Stimulated activated CD4-positive, alpha-beta T cell treated with anti-CD3 and anti-CD28 coated beads, Interleukin-15, amount 100 ng/mL, for 1 hour (primary cell): ENCODE measurements at regions not wholly inside any gene's neighbourhood (a gene's known extent, or its start where the extent isn't known, plus 50 kb on each side); places are given as distances from the start of the nearest gene placed in this dataset.

Experiments
- DNase-seq, 2 donors: peaks; one replicate each; pipeline ENCODE4 v3.0.0-alpha.2; 2020; ENCODE audit warnings: low read depth in 1 of 2, low spot score in 1 of 2

GRCh38 chr2:173664513-173664910, 300.7 kb downstream of the SP3 start:
- DNase-seq, result no peak

DNA sequence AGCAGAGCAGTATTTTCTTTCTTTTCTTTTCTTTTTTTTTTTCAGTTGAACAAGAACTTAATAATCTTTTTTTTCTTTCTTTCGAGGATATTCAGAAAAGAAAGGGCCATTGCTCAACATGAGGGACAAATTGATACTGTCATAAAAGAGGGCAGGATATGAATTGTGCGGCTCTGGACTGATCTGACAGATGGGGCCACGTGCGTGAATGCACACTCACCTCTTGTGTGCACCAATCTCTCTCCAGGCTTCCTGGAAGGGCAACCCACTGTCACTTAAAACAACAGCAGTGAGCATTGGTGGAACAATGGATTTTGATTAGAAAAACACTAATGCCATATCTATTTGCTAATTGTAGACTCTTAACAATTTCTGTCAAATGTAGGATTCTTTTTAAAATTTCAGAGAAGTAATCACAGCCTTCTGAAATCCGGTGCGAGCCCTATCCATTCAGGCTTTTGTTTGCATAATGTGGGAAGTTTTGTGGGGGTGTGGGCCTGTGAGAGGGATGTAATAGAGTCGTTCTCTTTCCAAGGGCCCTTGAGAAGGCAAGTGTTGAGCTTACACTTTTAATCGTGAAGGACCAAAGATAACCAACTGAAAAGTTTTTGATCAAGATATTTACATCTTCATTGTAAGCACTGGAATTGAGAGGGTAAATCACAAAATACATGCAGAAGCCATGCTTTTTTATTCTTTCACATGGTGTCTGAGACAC, 298.8 kb downstream of the SP3 start:
- DNase-seq, result no peak

DNA sequence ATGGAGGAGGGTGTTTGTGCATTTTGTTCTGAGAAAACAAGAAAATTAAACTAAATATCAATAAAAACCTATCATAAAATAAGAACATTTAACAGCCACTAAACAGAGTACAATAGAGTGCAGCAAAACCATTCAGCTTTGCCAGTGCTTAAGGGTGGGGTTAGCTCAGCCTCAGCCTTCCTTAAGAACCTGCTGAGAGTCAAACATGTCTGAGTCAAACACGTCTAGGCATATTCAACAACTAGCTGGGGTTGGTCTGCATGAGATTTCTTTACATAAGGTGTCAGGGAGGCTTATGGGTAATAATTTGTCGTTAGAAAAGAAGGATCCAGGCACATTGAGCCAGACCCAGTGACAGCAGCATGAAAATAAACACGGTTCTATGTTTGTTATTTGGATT, 298.2 kb downstream of the SP3 start:
- DNase-seq, result no peak

DNA sequence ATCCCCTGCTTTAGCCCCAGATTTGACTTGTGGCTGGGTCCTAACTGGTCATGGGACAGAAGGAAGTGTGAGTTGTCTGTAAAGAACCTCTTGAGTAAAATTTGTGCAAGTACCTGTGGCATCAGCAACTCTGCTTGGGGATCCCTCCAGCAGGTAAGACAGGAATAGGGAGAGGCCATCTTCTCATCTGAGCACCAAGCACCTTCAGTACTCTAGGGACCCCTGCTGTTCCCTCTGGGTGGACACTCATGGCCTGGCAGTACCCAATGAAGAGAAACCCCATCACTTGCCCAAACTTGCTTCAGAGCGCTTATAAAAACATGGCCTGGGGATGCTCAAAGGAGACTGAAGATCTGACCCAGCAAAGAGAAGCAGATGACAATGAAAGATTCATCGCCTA, 297.8 kb downstream of the SP3 start:
- no peak for DNase-seq

- DNase-seq, result no peak
These were observed 295.8 kb downstream of the SP3 start for GRCh38 chr2:173669271-173669853.

DNA sequence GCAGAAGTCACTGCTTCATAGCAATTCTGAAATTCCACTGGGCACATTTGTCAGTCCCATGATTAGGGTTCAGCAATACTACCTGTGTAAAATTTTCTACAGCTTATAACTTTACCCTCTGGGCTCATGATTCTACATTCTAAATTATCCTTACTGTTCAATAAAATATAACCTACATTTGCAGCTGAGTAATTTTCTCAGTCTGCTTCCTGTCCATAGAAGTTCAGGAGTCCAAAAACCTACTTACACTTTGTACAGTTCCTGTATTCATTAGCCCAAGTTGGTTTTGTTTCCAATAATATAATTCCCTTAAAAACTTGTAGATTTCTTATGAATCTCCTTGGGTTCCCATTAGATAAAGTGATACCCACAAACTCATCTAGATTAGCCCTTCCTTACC, 295.3 kb downstream of the SP3 start:
- DNase-seq, result no peak

DNA sequence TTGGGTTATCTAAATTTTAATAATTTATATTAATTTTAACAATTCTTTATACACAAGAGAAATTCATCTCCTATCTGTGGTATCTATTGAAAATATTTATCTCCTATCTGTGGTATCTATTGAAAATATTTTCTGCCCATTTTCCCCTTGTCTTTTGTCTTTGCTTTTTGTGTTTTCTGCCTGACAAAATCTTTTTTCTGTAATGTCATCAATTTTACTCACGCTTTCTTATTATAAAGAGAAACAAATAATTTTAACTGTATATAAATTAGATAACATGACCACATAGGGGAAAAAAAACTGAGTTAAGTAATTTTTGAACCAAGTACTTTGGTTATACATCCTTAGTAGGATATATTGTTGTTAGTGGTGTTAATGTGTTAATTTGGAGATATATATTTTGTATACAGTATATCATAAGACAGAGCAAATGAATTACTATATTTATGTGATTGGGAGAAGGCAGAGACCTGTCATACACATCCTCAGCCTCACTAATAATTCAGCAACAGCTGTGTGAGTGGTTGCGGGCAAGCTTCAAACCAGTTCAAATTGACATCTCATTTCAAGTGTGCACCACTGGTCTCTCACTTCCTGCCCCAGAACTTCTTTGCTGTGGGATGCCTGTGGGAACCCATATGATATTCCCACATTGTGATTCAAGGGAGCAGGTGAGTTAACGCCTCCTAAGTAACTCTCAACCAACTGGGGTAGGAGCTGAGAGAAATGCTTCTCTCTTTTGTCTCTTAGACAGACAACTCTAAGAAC, 292.4 kb downstream of the SP3 start:
- no peak for DNase-seq

DNA sequence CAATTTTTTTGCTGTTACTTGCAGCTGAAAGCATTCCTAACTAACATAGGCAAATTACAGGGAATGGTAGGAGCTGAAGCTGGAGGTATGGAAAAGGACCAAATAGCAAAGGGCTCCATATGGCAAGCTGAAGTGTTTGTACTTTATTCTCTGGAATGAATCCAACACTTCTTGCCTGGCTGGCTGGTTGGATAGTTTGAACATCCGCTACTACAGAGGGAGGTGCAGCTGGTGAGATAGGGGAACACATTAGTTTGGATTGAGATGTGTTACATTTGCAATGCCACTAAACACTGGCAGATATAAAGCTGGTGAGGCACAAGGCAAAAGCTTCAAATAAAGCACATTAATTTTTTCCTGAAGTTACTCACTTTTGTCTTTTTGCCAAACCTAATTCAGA, 291.5 kb downstream of the SP3 start:
- no peak for DNase-seq

GRCh38 chr2:173676647-173677046, 288.5 kb downstream of the SP3 start:
- no peak for DNase-seq

DNA sequence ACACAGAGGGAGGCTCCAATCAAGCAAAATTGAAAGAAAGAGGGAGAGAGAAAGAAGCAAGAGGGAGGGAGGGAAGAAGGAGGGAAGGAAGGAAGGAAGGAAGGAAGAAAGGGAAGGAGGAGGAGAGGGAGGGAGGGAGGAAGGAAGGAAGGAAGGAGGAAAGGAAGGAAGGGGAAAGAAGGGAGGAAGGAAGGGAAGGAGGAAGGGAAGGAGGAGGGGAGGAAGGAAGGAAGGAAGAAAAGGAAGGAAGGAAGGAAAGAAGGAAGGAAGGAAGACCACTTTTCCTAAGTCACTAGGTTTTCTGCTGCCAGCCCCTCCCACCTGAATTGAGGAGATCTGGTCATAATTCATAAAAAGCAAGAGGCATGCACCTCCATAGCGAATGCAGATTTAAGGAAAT, 287.0 kb downstream of the SP3 start:
- DNase-seq, result no peak

- DNase-seq, result no peak
These were observed 284.6 kb downstream of the SP3 start for GRCh38 chr2:173680574-173680973.

- DNase-seq, result no peak
These were observed 283.1 kb downstream of the SP3 start for GRCh38 chr2:173681881-173682650.

DNA sequence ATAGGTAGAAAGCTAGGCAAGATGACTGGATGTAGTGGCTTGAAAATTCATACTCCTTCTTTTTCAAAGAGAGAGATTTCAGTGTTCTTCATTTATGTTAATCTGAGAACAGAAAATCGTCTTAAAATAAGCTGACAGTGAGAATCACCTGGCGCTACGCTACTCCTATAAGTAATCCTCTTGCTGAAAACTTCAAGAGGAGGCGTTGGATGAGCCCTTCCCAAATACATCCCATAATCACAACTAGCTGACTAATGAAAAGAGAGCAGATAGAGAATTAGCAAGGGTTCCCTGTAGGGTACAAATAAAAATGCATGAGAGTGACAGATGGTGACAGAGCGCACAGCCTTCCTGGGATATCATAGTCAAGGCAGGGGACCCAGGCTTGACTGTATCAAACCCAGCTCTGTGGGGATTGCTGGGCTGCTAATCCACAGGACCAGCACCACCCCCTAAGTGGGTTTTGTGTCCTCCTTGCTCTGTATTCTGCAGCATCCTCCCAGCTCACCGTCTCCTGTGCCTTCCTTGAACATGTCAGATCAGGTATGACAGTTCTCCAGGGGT, 280.2 kb downstream of the SP3 start:
- no peak for DNase-seq

DNA sequence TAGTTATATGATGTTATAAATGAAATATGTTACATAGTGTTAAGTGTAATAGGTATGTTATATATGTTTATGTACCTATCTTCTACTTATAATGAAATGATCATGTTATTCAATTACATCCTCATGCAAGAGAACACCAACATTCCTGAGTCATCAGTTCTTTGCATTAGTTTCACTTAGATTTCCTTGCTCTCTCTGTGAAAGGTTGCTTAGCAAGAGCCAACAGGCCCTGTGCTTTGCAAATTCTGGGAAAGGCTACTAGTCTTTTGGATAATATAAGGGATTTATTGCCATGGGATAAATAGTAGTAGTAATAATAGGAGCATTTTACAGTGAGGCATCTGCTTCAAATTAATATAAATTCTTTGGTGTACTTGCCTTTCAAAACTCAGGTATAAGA, 274.8 kb downstream of the SP3 start:
- no peak for DNase-seq

- DNase-seq, result no peak
These were observed 273.1 kb downstream of the SP3 start for GRCh38 chr2:173692068-173692467.

- no peak for DNase-seq
These were observed 272.1 kb downstream of the SP3 start for GRCh38 chr2:173693044-173693589.

GRCh38 chr2:173696274-173696673, 268.9 kb downstream of the SP3 start:
- DNase-seq, result no peak

- DNase-seq, result no peak
These were observed 267.2 kb downstream of the SP3 start for GRCh38 chr2:173697929-173698328.

- no peak for DNase-seq
These were observed 259.5 kb downstream of the SP3 start for GRCh38 chr2:173705656-173706055.

DNA sequence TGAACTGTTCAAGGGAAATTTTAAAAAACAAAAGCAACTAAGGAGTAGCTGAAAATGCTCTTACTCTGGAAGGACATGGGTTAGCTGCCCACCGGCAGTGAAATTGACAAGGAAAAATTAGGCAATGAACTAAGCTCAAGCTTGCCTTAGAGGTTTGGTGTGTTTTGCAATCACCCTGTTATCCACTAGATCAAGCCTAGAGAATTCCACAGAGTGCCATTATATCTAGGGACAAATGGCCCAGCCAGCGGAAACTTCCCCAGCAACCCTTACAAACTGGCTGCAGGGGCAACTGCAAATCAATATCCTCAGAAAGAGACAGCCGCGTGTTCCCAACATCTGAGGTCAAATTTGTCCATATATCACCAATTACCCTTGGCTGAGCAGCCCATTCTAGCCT, 258.2 kb downstream of the SP3 start:
- no peak for DNase-seq

DNA sequence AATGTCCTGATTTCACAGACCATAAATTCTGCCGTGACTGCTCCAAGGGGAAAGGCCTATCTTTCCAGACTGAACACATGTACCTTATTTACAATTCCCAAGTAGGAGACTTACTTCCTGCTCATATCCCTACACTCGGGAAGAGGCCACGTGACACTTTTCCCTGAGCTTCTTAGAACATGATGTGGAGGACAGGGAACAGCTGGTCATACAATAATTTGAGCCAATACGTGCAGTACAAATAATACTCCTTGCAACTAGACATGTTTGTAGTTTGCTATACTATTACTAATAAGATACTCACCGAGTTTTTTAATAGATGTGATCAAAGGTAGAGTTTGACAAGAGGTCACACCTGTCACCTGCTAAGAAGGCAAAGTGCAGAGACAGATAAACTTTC, 256.4 kb downstream of the SP3 start:
- DNase-seq, result no peak
